Superior temporal gyrus (tissue), 1 donor: ENCODE measurements at regions not wholly inside any gene's neighbourhood (a gene's known extent, or its start where the extent isn't known, plus 50 kb on each side); places are given as distances from the start of the nearest gene placed in this dataset.

Source experiments
- DNase-seq: peaks from one replicate; pipeline ENCODE4 v3.0.0-alpha.2; 2016; ENCODE audit errors: extremely low spot score

- no peak for DNase-seq
Measured at GRCh38 chr9:71589612-71590011, 178.7 kb downstream of the CEMIP2 start.

- DNase-seq: no peak
Measured at GRCh38 chr9:71587576-71588362, 180.5 kb downstream of the CEMIP2 start.

GRCh38 chr9:71583792-71584191 is 184.5 kb downstream of the CEMIP2 start:
- no peak for DNase-seq

- no peak for DNase-seq
Measured at GRCh38 chr9:71582347-71582746, 186.0 kb downstream of the CEMIP2 start.

GRCh38 chr9:71581101-71581500 is 187.2 kb downstream of the CEMIP2 start:
- DNase-seq: no peak

- no peak for DNase-seq
Measured at GRCh38 chr9:71571186-71571585, 197.1 kb downstream of the CEMIP2 start.

- no peak for DNase-seq
Measured at GRCh38 chr9:71567890-71568289, 200.4 kb downstream of the CEMIP2 start.

GRCh38 chr9:71562140-71562539 is 206.2 kb downstream of the CEMIP2 start:
- DNase-seq: no peak

- DNase-seq: no peak
Measured at GRCh38 chr9:71557310-71557709, 211.0 kb downstream of the CEMIP2 start.

GRCh38 chr9:71552480-71552879 is 215.8 kb downstream of the CEMIP2 start:
- no peak for DNase-seq

- DNase-seq: no peak
Measured at GRCh38 chr9:71549023-71549422, 219.3 kb downstream of the CEMIP2 start.

- no peak for DNase-seq
Measured at GRCh38 chr9:71544464-71544863, 223.8 kb downstream of the CEMIP2 start.

GRCh38 chr9:71541436-71541835 is 226.9 kb downstream of the CEMIP2 start:
- DNase-seq: no peak

- DNase-seq: no peak
Measured at GRCh38 chr9:71524996-71525580, 243.2 kb downstream of the CEMIP2 start.

- no peak for DNase-seq
Measured at GRCh38 chr9:71524516-71524915, 243.8 kb downstream of the CEMIP2 start.

- no peak for DNase-seq
Measured at GRCh38 chr9:71521132-71521531, 247.2 kb downstream of the CEMIP2 start.

- DNase-seq: no peak
Measured at GRCh38 chr9:71519098-71519696, 249.1 kb downstream of the CEMIP2 start.

GRCh38 chr9:71518045-71518827 is 250.1 kb downstream of the CEMIP2 start:
- peak; percentile 32 for DNase-seq

- no peak for DNase-seq
Measured at GRCh38 chr9:71515626-71516025, 252.7 kb downstream of the CEMIP2 start.

GRCh38 chr9:71515107-71515506 is 253.2 kb downstream of the CEMIP2 start:
- DNase-seq: peak; percentile 68

GRCh38 chr9:71514344-71514975 is 253.9 kb downstream of the CEMIP2 start:
- no peak for DNase-seq

GRCh38 chr9:71509054-71509453 is 259.3 kb downstream of the CEMIP2 start:
- no peak for DNase-seq
